Liver (tissue), 3 donors: ENCODE measurements at regions not wholly inside any gene's neighbourhood (a gene's known extent, or its start where the extent isn't known, plus 50 kb on each side); places are given as distances from the start of the nearest gene placed in this dataset.

Experiments
- CTCF ChIP-seq: fragments of 150-350 bp; IDR thresholded peaks from 2 replicates; pipeline ENCODE4 v1.5.1; 2017; ENCODE audit warnings: improper control_type of control experiment, low read depth, low read length; ENCODE audit not compliant: missing input control
- MAX ChIP-seq: IDR thresholded peaks from 2 replicates; pipeline ENCODE4 v1.6.1; 2016; ENCODE audit warnings: antibody characterized with exemption
- REST ChIP-seq: IDR thresholded peaks from 2 replicates; pipeline ENCODE4 v1.6.1; 2016; ENCODE audit warnings: antibody characterized with exemption, mild to moderate bottlenecking
- SP1 ChIP-seq: IDR thresholded peaks from 2 replicates; pipeline ENCODE4 v1.6.1; 2018; ENCODE audit warnings: antibody characterized with exemption, mild to moderate bottlenecking
- TAF1 ChIP-seq: conservative IDR thresholded peaks from 2 replicates; pipeline ENCODE4 v1.6.1; 2016; ENCODE audit warnings: antibody characterized with exemption, mild to moderate bottlenecking
- YY1 ChIP-seq: IDR thresholded peaks from 2 replicates; pipeline ENCODE4 v1.6.1; 2016; ENCODE audit warnings: antibody characterized with exemption, mild to moderate bottlenecking
- donor health status: healthy.
- donor health status: healthy.

GRCh38 chrX:40996886-40997530 is 88.2 kb upstream of the USP9X start:
- TF ChIP-seq CTCF = no peak
- peak; percentile 81 for TF ChIP-seq YY1
- no peak for TF ChIP-seq MAX
- no peak for TF ChIP-seq TAF1
- TF ChIP-seq REST = no peak
- no peak for TF ChIP-seq SP1
